NCI-H2227 treated with DMSO at 0.1 percent for 48 hours (cell line): ENCODE measurements at regions not wholly inside any gene's neighbourhood (a gene's known extent, or its start where the extent isn't known, plus 50 kb on each side); places are given as distances from the start of the nearest gene placed in this dataset.

Source experiments
- DNase-seq: peaks from one replicate; lab custom pipeline; 2025; lab: John Stamatoyannopoulos, UW

DNA sequence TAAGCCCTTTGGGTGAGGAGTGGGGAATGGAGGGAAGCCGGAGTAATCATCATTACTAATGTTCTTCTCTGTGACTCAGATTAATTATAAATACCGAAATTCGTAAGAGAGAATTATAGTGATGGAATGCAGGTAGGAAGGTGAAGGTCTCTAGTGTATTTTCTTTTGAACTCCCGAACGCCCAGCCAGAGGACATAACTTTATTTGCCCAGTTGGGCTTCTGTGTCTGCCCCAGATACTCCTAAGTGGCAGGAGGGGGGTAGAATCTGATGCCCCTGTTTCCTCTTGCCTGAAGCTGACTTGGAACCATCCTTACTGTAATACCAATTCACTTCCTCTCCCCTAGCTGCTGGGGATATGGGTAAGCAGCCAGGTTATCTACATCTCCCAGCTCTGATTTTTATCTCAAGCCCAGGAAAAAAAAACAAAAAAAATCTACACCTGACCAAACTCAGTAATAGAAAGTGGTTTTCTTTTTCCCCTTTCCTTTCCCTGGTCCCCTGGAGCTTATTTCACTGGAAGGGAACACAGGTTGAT lies 84.4 kb upstream of the CISTR start:
- no peak for DNase-seq

DNA sequence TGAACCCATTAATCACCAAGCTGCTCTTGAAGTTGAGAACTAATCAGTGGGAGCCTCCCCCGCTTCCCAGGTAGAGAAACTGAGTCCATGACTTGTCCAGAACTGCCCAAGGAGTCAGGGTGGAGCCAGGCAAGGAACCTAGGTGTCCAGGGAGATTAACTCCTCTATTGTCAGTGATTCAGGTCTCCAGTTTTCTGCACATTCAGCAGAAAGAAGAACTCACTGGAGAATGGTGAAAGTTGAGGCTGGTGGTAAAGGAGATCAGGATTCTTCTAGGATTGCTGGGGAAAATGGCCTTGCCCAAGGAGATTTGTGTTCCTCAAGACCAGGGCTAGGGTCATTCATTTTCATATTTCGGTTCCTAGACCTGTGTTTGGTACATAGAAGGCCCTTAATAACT lies 87.2 kb upstream of the CISTR start:
- DNase-seq, result no peak

GRCh38 chr12:53840316-53840715 lies 88.5 kb upstream of the CISTR start:
- DNase-seq, result no peak

DNA sequence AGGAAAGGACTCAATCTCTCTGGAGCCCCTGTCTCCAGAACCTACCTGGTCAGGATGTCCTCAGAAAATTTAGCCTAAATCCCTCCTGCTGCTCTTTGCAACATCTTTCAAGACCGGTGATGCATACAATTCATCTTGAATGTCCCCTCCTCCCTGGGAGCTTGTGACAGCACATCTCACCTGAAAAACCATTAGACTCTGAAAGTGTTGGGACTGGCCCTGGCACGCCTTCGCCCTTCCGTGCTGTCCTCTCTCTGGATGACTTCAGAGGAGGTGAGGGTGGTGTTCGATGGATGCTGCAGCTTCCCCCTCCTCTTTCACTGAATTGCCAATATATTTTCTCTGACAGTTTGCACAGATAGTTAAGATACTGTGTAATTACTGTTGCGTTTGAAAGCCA lies 90.9 kb upstream of the CISTR start:
- no peak for DNase-seq

DNA sequence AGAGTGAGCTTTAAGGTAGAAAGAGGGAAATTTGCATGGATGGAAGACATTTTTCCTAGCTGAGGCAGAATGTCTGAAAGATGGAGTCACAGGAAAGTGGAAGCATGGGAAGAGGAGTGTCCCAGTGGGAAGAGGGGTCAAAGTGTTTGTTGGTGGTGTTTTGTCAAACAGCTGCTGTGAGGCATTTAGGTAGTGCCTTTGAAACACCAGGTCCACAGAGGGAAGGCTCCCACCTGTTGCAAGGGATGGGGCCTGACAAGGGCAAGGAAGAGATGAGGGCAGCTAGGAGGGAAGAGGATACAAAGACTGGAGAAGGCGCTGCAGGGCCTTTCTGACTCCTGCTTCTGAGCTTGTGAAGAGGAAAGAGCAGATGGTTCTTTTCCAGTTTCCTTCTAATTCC lies 91.8 kb upstream of the CISTR start:
- no peak for DNase-seq

GRCh38 chr12:53844994-53845844 lies 93.4 kb upstream of the HOXC13 start:
- DNase-seq, result no peak

GRCh38 chr12:53845932-53846331 lies 92.7 kb upstream of the HOXC13 start:
- no peak for DNase-seq

GRCh38 chr12:53849113-53849512 lies 89.5 kb upstream of the HOXC13 start:
- DNase-seq, result no peak

GRCh38 chr12:53849656-53850055 lies 89.0 kb upstream of the HOXC13 start:
- no peak for DNase-seq

DNA sequence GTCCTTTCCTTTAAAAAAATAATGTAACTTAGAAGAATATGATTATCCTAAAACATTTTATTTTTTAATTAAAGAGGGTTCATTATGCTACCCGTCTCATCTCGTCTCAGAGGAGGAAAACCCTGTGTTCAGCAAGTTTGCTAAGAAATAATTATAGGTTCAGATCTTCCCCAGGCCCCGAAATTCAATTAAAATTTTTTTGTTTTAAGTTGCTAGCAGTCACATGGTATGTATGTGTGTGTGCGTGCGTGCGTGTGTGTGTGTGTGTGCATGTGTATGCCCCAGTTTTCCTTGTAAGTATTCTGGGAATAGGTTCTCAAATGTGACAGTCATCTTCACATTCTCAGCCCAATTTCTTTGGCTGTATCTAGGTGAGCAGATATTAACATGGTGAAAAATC lies 86.6 kb upstream of the HOXC13 start:
- DNase-seq, result no peak

GRCh38 chr12:53852992-53853391 lies 85.6 kb upstream of the HOXC13 start:
- no peak for DNase-seq

GRCh38 chr12:53854701-53855316 lies 83.8 kb upstream of the HOXC13 start:
- DNase-seq, result no peak

GRCh38 chr12:53856132-53856531 lies 82.5 kb upstream of the HOXC13 start:
- DNase-seq, result no peak

- DNase-seq, result no peak
Observed at GRCh38 chr12:53857666-53858065, 81.0 kb upstream of the HOXC13 start.

GRCh38 chr12:53860426-53861345 lies 77.9 kb upstream of the HOXC13 start:
- no peak for DNase-seq

GRCh38 chr12:53862206-53862605 lies 76.4 kb upstream of the HOXC13 start:
- no peak for DNase-seq

- no peak for DNase-seq
Observed at GRCh38 chr12:53862831-53863230, 75.8 kb upstream of the HOXC13 start.

GRCh38 chr12:53866727-53867126 lies 71.9 kb upstream of the HOXC13 start:
- no peak for DNase-seq

GRCh38 chr12:53867216-53868012 lies 71.2 kb upstream of the HOXC13 start:
- DNase-seq, result no peak

- DNase-seq, result no peak
Observed at GRCh38 chr12:53868511-53868986, 70.1 kb upstream of the HOXC13 start.

DNA sequence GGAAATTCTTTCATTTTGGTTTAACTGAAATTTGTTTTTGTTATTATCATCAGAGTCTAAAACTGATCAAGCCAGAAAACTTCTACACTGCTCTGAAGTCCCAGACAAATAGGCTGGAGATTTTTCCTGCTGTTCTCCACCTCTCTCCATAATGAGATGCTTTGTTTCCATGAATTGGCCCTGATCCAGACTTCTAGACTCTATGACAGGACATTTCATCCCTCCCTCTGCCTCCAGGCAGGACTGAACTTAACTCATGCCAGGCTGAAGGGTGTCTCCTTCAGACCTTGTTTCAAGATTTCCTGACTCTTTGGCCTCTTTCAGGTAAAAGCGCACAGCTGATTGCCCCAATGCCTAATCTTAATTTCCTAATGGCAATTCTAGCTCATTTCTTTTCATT lies 69.1 kb upstream of the HOXC13 start:
- no peak for DNase-seq
